ENCODE measurements at regions not wholly inside any gene's neighbourhood (a gene's known extent, or its start where the extent isn't known, plus 50 kb on each side); places are given as distances from the start of the nearest gene placed in this dataset.

- TF ChIP-seq EZH2 (IDR thresholded peaks at IDR 0.05; ENCODE audit: borderline replicate concordance, low read depth, low read length, severe bottlenecking) (no peak), CTCF (IDR thresholded peaks at IDR 0.05; ENCODE audit: borderline replicate concordance, extremely low read depth, low read length, poor library complexity, severe bottlenecking) (no peak)
Measured at GRCh38 chr9:115212125-115212605, 94.2 kb upstream of the TNC start.

All from DND-41 (cell line).